GM18508 (cell line): ENCODE measurements at regions not wholly inside any gene's neighbourhood (a gene's known extent, or its start where the extent isn't known, plus 50 kb on each side); places are given as distances from the start of the nearest gene placed in this dataset.

ENCODE experiments used
- ATAC-seq: cut with Tn5 transposase; IDR thresholded peaks from one replicate; pipeline ENCODE4 v1.9.1; 2021; ENCODE audit warnings: moderate number of reproducible peaks; ENCODE audit not compliant: insufficient read depth, unreplicated experiment

DNA sequence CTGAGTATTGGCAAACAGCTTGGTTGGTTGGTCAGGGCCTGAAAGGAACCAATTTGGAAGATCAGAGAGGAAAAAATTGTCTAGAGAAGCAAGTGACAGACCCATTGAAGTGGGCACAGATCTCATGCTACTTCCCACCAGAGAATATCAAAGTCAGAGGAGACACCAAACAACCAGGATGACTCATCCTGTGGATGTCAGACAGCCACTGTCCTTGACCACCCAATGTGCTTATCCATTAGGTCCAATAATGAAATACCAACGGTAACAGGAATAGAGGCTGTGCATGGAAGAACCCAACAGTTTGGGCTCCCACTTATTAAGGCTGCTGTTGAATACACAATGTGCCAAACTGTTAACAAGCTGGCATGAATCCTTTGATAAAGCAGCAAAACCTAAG, 323.1 kb upstream of the ATP11B start:
- no peak for ATAC-seq

DNA sequence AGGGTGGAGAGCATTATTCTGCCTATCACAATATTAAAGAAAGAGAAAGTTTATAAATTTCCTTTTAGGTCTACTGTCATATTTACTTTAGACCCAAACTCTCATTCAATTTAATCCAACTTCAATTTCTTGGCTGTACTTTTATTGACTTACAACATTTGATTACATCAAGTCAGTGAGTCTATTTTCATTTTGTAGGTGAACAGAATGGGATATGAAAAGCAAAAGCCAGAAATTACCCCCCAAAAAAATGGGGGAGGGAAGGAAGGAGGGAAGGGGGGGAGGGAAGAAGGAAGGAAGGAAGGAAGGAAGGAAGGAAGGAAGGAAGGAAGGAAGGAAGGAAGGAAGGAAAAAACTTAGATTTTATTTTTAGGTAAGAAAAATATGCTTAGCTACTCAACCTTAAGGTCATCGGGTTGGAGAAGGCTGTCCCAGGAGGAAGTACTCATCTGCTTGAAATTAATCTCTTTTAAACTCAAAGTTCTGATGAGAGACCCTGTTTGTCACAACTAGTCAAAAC, 320.1 kb upstream of the ATP11B start:
- no peak for ATAC-seq

DNA sequence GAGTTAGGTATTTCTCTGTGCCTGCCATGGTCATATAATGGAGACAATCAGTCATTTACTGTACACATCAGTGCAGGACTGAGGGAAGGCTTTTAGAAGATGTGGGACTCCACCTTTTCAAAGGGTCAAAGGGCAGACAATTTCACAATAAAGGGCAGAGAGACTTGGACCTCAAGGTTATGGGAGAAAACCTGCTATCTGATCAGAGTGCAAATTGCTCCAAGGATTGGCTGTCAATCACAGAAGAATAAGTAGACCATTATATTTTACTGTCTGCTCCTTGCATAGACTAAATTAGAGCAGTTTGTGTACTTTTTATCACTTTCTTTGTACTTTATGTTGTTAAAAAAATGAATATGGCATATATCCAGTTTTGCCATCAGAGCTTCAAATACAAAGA, 314.9 kb upstream of the ATP11B start:
- no peak for ATAC-seq

DNA sequence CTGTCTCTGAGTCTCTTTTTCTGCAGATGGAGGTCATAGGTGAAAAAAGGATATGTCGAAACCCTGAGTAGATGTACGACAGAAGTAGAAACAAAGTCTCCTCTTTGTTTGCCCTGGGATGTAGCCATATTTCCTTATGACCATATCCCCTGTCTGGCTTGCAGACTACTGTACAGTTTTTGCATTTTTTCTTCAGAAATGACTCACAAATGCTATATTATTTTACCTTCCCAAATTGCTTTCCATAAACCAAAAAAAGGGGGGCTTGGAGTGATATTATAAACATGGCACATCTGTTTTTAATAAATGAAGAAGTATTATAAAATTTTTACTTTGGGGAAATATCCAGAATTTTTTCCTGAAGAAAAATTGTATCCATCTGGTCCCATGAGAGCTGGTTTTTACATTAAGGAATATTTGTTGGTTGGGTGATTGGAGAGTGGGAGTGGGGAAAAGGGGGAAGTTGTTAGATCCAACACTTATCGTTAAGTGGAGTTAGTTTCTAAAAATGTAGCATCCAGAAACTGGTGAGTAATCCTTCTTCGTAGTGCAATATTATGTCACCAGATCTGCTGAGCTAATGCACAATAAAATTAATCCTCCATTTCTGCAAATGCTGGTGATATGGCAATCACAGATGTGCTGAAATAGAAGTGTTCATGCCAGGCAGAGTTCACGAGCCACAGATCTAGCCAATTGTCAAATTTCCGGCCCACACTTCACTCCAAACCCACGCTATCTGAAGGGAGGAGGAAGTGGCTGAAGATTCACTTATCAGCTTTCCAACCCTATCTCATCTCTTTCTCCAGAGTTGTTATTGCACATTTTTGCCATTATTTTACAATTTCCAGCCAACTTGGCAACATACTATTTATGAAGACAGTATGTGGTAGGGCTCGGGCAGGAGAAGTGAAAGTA, 313.6 kb upstream of the ATP11B start:
- ATAC-seq: no peak

DNA sequence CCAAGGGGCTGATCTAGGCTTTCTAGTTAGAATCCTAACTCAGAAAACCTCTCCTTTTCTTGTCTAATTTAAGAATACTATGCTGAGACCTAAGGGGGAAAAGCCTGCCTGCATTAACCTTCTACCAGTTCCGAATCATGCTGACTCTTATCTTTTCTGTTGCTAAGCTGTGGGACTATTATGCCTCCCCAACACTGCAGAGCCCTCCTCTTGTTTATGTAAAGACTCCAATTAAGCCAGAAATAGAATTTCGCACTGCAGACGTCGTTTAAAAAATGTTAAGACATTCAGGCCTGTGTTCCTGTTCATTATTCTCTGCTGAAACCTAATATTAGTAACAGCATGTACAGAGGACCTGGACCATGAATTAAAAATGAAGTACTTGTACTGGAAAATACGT, 310.6 kb upstream of the ATP11B start:
- no peak for ATAC-seq

DNA sequence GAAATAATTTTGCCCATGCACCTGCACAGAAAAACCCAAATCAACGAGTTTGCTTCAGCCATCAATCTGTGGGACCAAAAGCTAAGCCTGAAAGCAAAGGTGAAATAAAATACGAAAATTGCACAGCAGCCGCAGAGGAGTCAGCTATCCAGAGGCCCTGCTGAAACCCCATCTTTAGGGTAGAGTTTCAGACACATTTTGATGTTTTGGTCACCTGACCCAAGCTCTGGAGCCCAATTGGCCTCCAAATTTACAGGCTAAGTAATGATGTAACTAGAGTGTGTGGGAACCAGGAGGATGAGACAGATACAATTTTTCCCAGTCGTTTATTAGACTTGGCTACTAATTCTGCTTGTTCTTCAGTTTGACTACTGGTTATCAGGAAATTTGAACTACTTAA, 308.6 kb upstream of the ATP11B start:
- ATAC-seq: no peak

DNA sequence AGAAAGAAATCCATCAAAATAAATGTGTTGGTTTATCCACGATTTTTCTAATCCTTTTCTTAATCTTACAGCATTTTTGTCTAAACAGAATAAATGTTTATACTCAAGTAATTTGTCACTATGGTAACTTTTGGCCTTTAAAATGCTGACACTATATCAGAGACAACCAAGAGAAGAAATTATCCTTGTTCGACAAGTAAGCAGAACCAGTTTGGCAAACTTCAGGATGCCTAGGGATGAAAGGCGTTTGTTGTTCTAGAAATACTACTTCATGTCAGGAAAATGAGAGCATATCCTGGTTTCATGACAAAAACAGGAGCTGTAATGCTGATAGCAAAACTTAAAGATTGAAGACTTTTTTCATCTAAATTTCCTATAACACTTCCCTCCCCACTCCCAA, 308.0 kb upstream of the ATP11B start:
- ATAC-seq: no peak

DNA sequence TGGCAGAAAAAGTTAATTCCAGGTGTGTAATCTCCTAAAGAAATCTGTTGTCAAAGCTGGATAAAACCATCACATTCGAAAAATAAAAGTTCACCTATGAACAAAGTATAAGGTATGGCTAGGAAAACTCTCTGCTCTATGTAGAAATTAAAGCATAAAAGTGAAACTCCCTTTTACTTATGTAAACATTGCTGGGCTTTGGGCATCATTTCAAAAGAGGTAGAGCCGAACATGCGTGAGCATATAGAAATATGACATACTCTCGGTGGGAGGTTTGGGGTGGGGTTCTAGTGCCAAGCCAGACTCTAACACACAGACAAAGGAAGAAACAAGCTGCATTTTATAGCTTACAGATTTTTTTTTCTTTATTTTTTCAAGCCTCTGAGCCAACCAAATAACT, 306.8 kb upstream of the ATP11B start:
- ATAC-seq: no peak

DNA sequence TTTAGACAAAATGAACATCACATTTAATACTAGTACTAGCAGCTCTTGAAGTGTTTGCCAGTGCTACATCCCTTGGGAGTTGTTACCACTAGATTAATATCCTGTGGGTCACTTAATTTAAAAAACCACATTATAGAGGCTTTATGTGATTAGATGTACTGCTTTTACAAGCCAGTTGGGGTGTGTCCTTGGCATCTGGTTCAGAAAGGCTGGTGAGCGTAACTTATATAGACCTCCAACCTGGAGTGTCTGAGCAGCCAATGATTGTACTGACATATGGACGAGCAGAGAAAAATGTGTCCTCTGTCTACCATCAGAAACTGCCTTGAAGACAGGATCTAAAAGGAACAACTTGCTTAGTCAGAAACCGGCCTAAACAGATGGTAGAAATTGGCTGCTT, 306.2 kb upstream of the ATP11B start:
- ATAC-seq: no peak

DNA sequence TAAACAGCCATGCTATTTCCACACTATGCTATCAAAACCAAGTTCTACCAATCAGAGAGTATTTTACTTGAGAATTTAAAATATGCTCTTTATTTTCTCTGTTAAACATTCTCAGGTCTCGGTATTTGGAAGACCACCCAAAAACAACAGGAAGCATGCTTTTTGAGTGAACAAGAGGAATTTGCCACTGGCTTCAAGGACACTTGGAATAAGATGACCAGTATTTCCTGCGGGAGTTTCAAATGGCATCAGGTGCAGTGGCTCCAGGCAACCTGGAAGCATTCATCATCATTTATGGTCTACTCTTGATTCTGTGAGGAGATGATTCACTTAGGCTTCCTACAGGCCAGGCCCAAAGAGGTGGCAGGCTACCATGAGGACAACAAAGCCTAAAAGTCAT, 305.7 kb upstream of the ATP11B start:
- ATAC-seq: no peak

DNA sequence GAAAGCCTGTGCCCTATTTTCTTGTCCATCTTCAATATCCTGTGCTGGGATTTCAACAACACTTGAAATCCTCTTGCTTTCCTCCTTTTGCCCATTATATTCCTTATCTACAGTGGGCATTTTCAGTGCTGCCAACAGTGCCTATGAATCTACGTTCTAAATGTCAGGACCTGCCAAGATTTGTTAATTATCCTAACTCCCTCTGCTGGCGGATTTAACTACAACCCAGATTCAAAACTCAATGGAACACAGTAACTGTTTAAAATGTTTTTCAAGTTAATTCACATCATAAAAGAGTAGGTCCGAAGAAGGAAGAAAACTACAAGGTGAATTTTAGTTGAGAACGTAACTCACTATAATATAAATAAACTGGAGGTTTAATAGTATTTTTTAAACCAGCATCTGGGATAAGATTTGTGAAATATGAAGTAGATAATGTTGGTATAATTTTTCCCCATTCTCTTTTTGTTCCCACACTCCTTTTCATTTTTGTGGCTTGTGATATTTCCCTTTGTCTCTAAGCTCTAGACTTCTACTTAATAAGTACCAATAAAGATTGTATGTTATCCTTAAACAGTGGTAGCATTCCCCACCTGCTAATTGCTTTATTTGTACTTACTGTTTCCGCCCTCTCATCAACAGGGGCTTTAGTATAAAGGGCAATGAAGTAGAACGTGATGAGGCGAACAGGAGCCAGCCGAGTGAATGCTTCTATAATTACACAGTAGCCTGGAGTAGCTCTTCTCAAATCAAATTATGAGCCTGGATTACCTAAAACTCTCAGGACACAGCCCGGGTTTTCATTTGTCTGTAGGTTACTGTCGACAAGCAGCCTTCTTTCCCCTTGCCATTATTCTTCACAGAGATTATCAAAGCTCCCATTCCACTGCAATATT, 302.5 kb upstream of the ATP11B start:
- peak; percentile 53 for ATAC-seq

DNA sequence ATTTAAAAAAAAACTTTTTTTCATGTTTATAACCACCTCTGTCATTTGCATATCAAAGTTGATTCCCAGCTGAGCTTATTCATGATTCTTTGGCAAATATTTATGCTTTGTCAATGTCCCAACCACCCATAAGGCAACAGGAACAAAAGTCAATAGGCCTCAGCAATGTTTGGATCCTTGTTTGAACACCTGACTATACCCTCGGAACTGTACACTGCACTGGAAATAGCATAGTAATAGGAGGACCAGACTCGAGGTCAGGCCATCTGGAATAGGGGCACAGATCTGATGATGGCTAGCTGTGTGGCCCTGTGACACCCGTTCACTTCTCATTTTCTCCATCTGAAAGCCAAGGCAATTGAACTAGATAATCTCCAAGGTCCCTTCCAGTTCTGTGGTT, 301.7 kb upstream of the ATP11B start:
- ATAC-seq: no peak

DNA sequence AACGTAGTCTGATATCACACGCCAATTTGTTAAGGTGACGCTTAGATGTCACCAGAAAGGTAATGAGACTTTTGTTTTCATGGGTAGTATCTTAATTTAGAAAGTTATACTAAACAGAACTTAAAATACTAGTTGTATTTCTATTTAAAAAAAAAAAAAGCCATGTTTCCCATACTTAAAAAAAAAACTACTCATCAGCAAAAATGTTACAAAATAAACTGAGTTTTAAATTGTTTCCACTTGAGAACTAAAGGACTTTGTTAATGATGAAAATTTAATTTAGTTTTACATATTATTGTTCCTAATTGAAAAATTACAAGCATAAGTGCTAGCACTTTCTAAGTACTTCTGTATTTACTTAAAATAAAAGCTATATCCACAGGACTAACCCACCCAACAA, 300.8 kb upstream of the ATP11B start:
- no peak for ATAC-seq

DNA sequence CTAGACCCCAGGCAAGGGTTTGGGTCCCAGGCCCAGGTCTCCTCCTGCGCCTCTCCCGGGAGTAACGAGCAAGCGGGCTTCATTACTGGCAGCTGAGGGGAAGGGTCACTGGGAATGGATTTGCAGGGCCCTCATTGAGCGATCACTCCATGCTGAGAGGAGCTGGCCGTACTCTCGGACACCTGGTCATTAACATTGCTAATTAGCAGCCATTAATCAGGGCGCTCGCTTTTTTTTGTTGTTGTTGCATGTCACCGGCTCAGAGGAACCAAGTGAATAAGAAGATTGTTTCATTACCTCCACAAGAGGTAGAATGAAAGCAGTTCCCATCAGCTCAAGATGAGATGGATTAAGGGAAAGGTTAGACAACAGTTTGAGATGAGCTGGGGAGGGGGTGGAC, 293.0 kb upstream of the ATP11B start:
- ATAC-seq: no peak

DNA sequence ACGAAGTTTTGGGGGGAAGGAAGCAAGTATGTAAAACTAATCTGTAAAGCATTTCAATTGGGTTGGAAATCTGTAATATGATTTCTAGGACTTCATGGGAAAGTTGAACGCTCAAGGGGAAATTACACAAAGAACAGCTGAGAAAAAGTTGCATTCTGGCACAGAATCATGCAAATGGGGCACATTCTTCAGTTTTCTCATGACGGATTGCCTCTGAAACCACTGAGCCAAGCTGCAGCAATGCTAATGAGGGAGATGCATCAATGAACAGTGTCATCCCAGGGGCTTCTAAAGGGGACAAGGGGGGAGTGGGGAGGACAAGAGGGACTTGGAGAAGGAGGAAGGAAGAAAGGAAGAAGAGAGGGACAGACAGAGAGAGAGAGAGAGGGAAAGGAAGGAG, 291.4 kb upstream of the ATP11B start:
- ATAC-seq: no peak

DNA sequence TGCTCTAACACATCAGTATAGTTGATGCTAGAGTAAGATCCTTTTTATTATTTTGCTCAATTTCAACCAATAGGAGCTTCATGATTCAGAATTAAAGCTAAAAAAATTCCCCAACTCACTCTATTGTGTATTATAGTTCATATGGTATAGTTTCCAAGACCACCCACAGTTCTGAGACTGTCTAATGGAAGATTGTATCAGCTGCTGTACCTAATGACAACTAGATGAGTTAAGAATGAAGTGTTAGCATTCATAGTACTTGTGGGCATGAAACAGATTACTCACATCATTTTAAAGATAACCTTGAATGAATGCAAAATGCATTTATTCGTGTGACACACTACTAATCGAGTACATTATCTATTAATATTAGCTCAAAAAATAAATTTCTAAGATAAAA, 289.9 kb upstream of the ATP11B start:
- no peak for ATAC-seq

DNA sequence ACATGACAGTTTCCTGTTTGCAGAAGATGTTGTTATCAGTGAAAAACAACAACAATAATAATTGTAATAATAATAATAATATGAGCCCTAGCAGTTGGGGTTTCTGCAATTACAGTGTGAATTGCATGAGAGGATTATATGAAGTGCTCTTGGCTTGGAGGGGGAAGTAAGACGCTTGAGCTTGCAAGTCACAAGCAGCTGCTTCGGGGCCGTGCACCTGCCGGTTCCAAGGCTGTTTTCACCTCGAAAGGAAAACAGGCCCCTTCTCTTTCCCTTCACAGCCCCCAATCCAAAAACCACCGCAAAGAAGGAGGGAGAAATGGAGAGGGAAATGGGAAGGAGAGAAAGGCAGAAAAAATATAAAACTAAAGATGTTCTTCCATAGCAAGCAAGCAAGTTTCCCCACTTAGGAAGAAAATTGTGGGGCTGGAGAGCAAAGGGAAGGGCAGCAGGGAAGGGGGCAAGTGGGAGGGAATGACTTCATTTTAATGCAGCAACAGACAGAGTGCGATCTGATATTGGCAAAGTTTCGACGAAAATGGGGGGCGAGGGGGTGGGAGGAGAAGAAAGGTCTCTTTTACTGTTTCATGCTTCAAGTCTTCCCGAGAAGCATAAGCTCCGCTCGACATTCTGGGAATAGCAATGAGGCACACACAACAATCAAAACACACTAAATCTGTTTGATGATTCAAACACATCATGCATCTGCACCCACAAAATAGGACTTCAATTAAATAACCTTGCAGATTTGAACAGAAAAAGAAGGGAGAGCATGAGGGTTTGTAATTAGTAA, 284.2 kb upstream of the ATP11B start:
- ATAC-seq: no peak

DNA sequence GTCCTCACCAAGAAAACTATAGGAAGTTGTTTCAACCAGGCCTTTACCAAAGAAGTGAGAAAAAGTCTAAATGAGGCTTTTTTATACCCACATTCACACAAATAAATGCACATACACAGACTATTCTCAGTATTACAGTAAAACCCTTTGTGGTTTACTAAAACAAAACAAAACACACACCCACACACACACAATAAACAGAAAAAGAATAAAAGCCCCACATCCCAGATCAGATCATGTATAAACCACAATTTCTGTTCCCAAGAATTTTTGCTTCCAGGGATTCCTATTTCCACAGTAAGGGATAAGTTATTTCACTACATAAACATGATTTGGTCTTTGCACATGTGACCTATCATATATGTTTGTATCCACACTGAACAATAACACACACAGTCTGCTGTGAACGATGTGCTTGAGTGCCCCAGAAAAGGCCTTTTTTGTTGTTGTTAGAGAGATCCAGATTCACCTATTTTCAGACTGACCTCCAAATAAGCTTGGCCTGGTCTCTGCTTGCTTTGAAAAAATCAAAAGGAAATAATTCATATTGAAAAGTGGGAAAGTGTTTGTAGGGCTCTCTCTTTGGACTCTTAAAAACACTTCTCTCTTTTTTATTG, 283.4 kb upstream of the ATP11B start:
- no peak for ATAC-seq

DNA sequence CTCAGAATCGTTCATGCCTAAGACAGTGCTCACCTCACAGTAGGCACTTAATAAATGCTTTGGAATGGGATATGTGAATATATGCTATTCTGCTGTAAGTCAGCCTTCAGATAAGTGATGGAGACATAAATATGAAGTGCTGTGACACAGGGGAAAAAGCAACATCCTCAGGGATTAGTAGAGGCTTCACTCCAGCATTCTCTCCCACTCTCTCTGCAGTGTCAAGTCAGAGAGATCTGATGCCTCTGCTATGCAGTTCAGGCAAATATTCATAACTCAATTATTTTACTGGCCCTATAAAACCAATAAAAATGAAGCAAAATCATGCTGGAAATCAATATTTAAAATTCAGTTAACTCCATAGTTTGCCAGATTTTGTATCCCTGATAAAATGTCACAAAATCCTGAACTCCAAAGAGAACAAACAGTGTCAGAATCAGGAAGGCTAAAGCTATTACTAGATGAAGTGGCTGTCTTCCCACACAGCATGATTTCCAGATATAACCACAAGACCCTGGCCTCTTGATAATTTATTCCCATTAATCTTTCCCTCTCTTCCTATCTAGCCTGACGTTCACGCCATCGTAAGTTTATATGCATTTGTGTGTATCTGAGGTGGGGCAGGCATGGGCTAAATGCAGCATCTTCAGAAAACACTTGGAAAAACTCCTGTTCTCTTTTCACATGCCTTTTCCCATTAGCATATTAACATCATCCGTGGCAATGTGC, 278.9 kb upstream of the ATP11B start:
- ATAC-seq: no peak
